GM21390 (cell line): ENCODE measurements at regions not wholly inside any gene's neighbourhood (a gene's known extent, or its start where the extent isn't known, plus 50 kb on each side); places are given as distances from the start of the nearest gene placed in this dataset.
"Not testable (repeated sequence)": the region's sequence is repeated elsewhere in the genome, so short reads cannot be mapped to it uniquely, and the experiment has no call there.

Source experiments
- ATAC-seq: cut with Tn5 transposase; IDR thresholded peaks from one replicate; pipeline ENCODE4 v1.9.1; 2021; ENCODE audit not compliant: unreplicated experiment

DNA sequence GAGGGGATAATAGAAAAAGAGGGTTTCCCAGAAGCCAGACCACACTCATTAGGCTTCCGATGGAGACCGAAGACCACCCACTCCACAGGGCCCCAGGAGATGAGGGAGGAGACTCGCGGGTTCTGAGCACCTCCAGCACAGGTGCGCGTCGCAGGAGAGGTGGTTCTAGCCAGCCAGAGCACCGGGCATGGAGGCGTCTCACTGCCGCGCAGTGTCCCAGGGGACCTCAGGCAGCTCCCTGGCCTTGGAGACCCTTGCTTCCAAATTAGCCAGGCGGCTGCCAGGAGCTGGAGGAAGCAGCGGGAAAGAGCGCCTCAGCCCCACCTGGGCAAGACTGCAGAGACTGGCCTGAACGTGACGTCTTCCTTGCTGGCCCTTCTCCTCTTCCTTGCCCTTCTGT is 115.4 kb upstream of the FBXL7 start:
- no peak for ATAC-seq

DNA sequence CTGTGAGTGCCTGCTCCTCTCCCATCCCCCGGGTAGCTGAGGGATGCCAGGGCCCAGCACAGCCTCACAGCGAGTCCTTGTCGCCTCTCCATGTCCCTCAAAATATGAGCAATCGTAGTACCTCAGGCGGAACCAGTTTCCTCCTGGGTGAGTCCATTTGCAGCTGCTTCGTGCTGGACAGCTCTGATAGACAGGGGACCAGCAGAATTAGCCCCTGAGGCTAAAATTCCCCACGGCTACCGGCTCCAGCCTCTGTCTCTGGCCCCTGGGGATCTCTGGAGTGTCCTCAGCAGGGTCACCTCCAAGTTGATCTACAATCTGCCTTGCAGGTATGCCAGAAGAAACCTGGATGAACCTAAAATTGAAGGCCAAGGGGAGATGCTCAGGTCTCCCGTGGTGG is 115.8 kb upstream of the FBXL7 start:
- no peak for ATAC-seq

DNA sequence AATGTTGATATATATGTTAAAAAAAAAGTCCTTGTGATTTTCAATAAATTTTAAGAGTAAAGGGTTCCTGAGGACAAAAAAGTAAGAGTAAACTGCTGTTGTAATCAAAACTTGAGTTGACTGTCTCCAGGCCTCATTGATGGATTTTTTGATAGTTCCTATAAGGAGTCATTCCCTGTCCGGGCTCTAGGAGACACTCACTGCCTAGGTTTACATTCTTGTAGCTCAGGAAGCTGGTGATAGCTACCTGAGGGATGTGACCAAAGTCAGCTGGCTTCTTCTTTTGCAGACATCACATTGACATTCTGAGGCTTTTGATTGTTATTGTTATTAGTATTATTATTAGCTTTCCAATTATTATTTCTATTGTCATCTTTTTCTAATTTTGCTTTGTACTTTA is 116.5 kb upstream of the FBXL7 start:
- ATAC-seq: no peak

DNA sequence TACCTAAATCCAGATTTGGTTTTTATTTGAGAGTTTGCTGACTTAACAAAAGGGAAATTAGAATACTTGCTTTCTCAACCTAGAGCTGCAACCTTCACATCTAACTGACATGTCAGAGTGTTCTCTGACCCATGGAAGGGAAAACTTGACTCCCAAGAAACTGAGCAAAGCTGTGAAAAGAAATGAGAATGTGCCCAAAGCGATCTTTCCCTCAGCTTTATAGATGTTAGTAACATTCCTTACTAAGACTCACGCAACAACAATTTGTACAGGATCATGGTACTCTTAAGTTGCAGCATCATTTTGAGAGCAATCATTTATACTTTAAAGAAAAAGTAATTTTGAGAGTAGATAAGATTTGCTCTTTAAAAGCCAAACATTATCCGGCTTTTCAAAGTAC is 117.0 kb upstream of the FBXL7 start:
- ATAC-seq: no peak

DNA sequence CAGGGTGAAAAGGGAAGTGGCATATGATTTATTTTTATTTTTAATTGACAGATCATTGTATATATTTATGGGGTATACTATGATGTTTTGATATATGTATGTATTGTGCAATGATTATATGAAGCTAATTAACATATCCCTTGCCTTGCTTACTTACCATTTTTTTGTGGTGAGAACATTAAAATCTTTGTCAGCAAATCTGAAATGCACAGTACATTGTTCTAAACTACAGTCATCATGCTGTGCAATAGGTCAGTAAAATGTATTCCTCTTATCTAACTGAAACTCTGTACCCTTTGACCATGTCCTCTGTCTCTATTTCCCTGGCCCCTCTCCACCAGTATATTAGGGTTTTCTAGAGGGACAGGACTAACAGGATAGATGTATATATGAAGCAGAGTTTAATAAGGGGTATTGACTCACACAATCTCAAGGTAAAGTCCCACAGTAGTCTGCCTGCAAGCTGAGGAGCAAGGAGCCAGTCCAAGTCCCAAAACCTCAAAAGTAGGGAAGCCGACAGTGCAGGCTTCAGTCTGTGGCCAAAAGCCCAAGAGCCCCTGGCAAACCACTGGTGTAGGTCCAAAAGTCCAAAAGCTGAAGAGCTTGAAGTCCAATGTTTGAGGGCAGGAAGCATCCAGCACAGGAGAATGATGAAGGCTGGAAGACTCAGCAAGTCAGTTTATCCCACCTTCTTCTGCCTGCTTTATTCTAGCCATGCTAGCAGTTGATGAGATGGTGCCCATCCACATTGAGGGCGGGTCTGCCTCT is 122.2 kb upstream of the FBXL7 start:
- no peak for ATAC-seq

DNA sequence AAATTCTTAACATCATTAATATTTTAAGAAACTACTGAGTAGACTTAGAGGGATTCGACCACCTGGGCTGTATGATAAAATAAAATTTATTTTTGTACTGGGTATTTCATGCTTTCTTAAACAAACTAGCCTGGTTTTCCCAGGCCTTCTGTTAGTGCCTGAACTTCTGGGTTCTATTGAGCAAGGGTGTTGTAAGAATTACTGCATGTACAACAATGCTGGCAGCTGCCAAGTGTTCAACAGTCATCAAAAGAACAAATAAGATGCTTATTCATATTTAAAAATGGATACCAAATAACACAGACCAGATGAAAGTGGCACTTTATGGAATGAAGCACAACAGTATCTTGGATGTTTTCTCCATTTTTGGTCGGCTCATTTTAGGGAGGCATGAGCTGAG is 123.2 kb upstream of the FBXL7 start:
- no peak for ATAC-seq

DNA sequence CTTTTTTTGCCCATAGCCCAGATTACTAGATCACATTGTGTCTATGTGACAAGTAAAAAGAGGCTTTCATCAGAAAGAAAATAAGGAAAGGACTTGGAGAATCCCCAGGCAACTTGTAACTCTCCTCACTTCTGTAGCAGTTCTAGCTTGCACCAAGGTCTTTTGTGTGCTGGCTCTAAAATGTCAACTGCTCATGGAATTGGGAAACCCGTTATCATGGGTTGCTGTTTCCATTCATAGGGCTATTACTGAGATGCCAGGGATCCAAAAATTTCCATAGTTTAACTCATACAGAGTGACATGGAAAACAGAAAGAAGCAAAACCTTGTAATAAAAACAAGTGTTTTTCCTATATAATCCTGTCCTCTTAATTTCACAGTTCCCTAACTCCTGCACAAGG is 123.9 kb upstream of the FBXL7 start:
- no peak for ATAC-seq

DNA sequence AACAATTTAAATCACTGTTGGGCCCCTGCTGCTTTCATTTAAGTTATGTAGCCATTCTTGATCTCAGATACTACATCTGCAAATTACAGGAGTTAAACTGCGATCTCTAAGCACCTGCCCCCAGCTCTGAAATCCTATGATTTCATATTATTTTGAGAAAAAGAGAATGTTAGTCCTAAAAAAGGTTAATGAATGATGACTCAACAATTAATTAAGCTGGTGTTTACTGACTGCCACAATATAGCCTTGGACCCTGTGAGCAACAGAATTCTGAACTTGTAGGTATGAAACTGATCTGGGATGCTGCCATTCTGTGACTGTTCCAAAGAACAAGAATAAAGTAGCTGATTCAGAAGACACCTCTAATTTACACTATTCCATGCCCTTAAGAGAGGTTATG is 124.4 kb upstream of the FBXL7 start:
- no peak for ATAC-seq

DNA sequence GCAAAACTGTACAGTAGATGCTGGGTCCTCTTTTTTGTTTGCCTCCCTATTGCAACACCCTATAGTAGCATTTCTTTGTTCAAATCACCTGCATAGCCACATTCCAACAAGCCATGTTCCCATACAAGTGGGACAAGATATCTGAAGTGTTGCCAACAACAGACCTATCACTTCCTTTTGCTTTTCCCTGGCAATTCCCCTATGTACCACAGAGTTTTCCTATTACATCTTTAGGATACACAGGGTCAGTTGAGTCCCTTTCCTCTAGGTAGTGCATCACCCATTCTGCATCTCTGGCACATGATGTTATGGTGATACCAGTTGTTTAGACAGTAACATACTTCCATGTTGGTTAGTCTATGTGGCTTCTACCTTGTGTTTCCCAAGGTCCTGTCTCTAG is 125.1 kb upstream of the FBXL7 start:
- no peak for ATAC-seq

DNA sequence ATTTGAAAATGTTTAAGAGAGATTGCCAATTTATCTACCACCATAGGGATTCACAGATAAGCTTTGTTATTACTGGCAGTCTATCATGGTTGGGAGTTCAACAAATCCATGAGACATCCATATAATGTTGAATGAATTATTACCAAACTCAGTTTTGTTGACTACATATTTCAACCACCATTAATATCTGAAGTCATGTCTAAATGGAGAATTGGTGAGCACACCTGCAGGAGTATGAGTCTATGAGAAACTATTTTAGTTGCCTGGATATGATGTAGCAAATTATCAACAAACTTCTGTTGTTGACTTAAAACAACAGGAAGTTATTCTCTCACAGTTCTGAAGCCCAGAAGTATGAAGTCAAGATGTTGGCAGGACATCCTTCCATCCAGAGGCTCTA is 126.8 kb upstream of the FBXL7 start:
- ATAC-seq: no peak

DNA sequence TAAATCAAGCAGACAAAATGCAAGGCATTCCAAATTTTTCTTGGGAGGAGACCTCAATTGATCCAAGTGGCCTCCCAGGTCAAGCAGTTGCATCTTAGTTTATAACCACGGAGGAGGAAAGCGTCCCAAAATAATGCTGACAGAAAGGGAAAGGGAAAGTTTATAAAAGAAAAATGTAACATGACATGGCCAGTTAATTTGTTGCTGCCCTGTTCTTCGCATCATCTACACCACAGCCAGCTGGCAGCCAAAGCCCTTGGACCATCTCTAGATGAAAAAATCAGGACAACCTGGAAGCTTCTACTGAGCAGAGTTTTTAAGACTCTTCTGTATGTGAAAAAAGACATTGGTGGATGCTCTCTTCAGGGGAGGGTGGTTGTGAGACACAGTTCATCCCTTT is 128.8 kb upstream of the FBXL7 start:
- no peak for ATAC-seq

DNA sequence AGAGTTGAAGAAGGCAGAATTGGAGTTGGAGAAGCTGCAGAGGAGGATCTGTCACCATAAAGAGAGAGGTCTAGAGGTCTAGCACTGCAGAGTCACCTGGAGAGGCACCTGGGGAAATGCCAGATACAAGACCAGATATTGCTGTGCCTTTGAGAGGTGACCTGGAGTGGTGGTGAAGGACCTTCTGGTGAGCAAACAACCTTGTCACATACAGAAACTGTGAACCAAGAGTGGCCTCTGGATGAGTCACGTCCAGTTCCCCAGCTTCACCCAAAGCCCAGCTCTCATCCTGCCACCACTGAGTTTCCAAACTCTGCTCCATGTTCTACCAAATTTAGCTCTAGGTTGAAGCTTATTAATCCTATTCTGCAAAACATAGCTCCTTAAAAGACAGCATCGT is 131.1 kb upstream of the FBXL7 start:
- ATAC-seq: no peak

DNA sequence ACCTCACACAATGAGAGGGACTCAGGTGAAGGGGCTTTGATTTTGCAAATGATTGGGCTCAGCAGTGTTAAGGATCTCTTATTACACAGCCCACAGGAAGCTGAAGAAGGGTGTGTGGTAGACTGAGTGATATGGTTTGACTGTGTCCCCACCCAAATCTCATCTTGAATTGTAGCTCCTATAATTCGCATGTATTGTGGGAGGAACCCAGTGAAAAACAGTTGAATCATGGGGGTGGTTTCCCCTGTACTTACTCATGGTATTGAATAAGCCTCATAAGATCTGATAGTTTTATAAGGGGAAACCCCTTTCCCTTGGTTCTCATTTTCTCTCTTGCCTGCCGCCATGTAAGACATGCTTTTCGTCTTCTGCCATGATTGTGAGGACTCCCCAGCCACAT is 132.5 kb upstream of the FBXL7 start:
- ATAC-seq: no peak

DNA sequence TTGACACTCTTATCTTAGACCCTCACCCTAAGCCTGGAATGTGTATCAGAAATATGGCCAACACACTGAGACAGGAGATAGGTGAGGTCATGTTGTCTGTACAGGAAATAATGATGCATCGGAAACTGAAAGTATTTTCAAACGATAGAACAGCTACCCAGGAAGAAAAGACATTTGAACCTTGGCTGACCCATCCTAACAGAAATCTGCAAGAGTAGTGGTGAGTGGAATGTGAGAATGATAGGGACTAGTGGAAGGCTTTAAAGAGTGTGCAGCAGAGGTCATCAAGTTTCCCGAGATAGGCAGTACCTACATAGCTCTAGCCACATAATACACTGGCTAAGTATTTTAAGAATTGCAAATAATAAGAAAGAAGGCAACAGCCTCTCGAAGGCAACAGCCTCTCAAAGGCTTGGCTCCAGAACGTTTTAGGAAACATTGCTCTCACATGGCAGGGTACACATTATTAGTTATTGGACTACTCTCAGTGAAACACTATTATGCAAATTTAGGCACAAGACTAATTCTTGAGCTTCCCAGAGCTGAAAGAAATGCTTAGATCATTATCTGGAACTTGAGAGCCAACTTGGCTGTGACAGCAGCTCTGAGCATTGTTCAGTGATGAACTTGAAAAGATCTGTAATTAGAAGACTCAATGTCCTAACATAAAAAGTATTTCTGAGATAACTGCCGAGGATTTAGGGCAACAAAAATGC is 133.1 kb upstream of the FBXL7 start:
- ATAC-seq: no peak

DNA sequence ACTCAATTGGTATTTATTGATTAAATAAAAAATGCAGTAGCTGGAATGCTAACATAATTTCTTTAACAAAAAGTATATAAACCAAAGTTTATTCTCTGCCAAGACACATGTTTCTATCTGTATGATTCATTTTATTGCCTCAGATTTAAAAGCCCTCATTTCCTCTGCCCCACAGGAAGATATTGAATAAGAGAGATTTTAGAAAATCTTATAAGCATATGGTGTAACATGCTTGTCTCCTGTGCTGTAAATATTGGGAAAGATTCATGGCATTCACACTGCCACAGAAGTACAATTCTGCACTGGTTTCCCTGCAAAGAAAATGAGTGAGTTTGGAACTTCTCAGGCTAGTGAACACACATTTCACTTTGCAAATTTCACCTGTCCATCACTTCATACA is 134.9 kb upstream of the FBXL7 start:
- ATAC-seq: no peak

DNA sequence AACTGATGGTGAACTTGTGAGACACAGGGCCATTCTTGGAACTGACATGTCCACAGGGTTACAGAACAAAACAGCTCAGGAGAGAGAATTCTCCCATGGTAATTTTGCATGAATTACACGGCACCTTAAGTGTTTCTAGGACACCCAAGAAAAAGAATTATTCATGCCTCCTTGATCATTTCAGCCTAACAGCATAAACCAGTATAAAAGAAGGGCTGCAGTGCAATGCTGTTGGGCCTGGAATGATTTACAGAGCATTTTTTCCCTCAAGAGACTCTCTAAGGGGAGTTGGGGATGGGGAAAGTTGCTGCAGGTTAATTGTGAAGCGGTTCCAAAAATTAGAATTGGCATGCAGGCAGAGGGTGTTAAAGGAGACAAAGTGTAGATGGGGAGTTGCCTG is 136.4 kb upstream of the FBXL7 start:
- no peak for ATAC-seq

DNA sequence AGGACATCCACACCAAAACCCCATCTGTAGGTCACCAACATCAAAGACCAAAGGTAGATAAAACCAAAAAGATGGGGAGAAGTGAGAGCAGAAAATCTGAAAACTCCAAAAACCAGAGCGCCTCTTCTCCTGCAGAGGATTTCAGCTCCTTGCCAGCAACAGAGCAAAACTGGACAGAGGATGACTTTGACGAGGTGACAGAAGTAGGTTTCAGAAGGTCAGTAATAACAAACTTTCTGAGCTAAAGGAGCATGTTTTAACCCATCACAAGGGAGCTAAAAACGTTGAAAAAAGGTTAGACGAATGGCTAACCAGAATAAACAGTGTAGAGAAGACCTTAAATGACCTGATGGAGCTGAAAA is 142.9 kb upstream of the FBXL7 start:
- ATAC-seq: not testable (repeated sequence)

DNA sequence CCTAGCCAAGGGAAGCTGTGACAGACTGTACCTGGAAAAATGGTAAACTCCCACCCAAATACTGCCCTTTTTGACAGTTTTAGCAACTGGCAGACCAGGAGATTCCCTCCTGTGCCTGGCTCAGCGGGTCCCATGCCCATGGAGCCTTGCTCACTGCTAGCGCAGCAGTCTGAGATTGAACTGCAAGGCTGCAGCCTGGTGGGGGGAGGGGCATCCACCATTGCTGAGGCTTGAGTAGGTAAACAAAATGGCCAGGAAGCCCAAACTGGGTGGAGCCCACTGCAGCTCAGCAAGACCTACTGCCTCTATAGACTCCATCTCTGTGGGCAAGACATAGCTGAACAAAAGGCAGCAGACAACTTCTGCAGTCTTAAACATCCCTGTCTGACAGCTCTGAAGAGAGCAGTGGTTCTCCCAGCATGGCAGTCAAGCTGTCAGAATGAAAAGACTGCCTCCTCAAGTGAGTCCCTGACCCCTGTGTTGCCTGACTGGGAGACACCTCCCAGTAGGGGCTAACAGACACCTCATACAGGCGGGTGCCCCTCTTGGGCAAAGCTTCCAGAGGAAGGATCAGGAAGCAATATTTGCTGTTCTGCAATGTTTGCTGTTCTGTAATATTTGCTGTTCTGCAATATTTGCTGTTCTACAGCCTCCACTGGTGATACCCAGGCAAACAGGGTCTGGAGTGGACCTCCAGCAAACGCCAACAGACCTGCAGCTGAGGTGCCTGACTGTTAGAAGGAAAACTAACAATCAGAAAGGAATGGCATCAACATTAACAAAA is 143.5 kb upstream of the FBXL7 start:
- not testable (repeated sequence) for ATAC-seq

DNA sequence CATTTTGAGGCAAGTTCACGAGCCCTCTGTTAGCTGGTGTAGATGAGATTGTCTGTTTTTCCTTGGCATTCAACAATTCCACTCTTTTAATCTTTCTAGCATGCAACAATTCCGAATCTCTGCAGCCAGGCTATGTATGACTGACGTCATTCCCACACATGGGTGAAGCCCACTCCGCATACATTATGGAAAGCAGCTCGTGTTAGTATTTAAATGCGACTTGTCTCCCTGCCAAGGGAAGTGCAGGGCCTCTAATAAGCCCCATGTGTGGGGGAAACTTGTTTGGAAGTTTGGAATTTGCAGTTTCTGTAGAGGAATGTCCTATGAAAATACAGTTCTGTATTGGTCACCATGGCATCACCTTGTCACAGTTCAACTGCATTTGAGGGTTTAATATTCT is 146.0 kb upstream of the FBXL7 start:
- no peak for ATAC-seq

DNA sequence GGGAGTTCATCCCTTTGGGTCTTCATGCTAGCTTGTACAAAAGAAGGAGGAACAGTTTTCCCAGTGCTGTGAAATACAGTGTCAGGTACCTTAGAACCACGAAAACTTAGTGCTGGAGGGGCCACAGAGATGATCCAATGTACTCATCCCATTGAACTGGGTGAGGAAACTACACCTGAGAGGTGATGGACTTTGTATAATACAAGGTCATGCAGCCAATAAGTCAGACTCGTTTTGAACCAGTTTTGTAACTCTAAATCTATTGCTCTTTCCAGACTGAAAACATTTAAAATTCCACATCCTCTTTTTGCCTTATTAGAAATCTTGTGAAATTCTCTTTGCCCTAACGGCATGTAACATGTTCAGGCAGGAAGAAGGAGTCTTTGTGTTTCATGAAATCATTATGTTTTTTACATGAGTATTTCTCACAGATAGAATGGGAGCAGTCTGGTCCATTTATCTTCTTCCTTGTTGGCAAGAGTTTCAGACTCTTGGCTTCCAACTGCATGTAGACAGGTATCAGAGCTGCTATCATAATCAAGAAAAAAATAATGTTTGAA is 146.8 kb upstream of the FBXL7 start:
- no peak for ATAC-seq

DNA sequence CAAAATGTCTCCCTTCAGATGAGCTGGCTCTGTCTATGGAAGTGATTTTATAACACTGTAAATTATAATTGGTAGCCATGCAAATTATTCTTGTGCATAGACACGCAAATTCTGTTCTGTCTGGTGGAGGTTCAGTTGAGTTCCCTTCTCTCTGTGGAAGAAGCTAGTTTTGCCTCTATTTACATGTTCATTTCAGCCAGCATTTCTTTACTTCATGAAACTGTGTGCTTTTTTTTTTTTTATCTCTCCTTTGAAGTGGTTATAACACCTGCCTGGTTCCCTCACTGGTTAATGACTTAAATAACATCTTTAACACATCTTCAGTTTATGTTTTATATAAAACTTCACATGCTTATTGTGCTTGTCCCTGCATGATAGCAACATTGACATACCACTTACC is 149.4 kb upstream of the FBXL7 start:
- no peak for ATAC-seq

DNA sequence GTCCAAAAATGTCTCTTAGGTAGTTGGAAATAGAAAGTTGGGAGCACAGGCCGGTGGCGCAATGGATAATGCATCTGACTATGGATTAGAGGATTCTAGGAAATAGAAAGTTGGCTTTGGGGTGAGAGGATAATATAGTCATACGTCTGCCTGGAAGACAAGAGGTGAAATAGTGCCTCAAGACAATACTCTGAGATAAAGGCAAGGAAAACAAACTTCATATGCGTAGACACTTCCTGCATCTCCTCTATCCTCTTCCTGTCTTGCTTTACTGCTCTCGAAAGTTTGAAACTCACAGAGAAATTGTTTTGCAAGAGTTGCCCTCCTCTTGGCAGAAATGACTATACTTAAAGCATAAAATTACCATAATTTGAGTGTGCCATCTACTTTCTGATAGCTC is 153.2 kb upstream of the FBXL7 start:
- no peak for ATAC-seq
